IgD-negative memory B cell (primary cell): ENCODE measurements at regions not wholly inside any gene's neighbourhood (a gene's known extent, or its start where the extent isn't known, plus 50 kb on each side); places are given as distances from the start of the nearest gene placed in this dataset.

Experiments
- H3K27ac Mint-ChIP-seq, 3 donors: one replicate each; pipeline ENCODE4 v1.8.0; 2020 to 2022; ENCODE audit warnings: mild to moderate bottlenecking in 3 of 3, mixed read lengths in 3 of 3, moderate library complexity in 1 of 3
- H3K27me3 Mint-ChIP-seq: one replicate; pipeline ENCODE4 v1.8.0; 2021; ENCODE audit warnings: mixed read lengths
- H3K36me3 Mint-ChIP-seq: one replicate; pipeline ENCODE4 v1.8.0; 2020; ENCODE audit warnings: mild to moderate bottlenecking, mixed read lengths
- H3K4me1 Mint-ChIP-seq, 3 donors: one replicate each; pipeline ENCODE4 v1.8.0; 2020 to 2022; ENCODE audit warnings: mixed read lengths in 3 of 3, mild to moderate bottlenecking in 1 of 3
- H3K4me3 Mint-ChIP-seq, 4 donors: one replicate each; pipeline ENCODE4 v1.8.0; 2020 to 2022; ENCODE audit warnings: mild to moderate bottlenecking in 4 of 4, mixed read lengths in 4 of 4, moderate library complexity in 3 of 4
- H3K9me3 Mint-ChIP-seq, 3 donors: one replicate each; pipeline ENCODE4 v1.8.0; 2020 to 2021; ENCODE audit warnings: mixed read lengths in 3 of 3, mild to moderate bottlenecking in 1 of 3

- Mint-ChIP-seq H3K4me3 (no peak overlapping the region), H3K9me3 (no peaks in the 10 kb centered on the region), H3K27ac (peak overlapping the region in 1 of 3 donors; percentile 9)
Measured at GRCh38 chr1:185681034-185681633, 53.1 kb upstream of the HMCN1 start.

GRCh38 chr1:185680453-185680852, 53.7 kb upstream of the HMCN1 start:
- peaks cover 14 to 17% (median 15%) of the 10 kb centered on the region in 3 donors for H3K4me1 Mint-ChIP-seq
- H3K27me3 Mint-ChIP-seq: no peaks in the 10 kb centered on the region
- no peaks in the 10 kb centered on the region for H3K36me3 Mint-ChIP-seq
- peak overlapping the region in 2 of 3 donors; percentile 9 to 14 for H3K27ac Mint-ChIP-seq
- peak overlapping the region in 1 of 4 donors; percentile 68 for H3K4me3 Mint-ChIP-seq
- no peaks in the 10 kb centered on the region for H3K9me3 Mint-ChIP-seq

More at GRCh38 chr1:185681034-185681633, 53.1 kb upstream of the HMCN1 start:
- H3K27me3 Mint-ChIP-seq: no peaks in the 10 kb centered on the region
- peaks cover 13 to 16% (median 14%) of the 10 kb centered on the region in 3 donors for H3K4me1 Mint-ChIP-seq
- no peaks in the 10 kb centered on the region for H3K36me3 Mint-ChIP-seq

GRCh38 chr1:185679220-185679619, 55.0 kb upstream of the HMCN1 start:
- Mint-ChIP-seq H3K27me3 (no peaks in the 10 kb centered on the region), H3K4me1 (peaks cover 25 to 29% (median 26%) of the 10 kb centered on the region in 3 donors), H3K36me3 (no peaks in the 10 kb centered on the region), H3K27ac (no peak overlapping the region), H3K9me3 (no peaks in the 10 kb centered on the region), H3K4me3 (no peak overlapping the region)

- no peaks in the 10 kb centered on the region for H3K9me3 Mint-ChIP-seq
- H3K27me3 Mint-ChIP-seq: no peaks in the 10 kb centered on the region
- no peak overlapping the region for H3K4me3 Mint-ChIP-seq
- H3K36me3 Mint-ChIP-seq: no peaks in the 10 kb centered on the region
- H3K27ac Mint-ChIP-seq: no peak overlapping the region
- peaks cover 40 to 42% (median 41%) of the 10 kb centered on the region in 3 donors for H3K4me1 Mint-ChIP-seq
Measured at GRCh38 chr1:185676969-185677368, 57.2 kb upstream of the HMCN1 start.

GRCh38 chr1:185674201-185674600, 60.0 kb upstream of the HMCN1 start:
- H3K27me3 Mint-ChIP-seq: no peaks in the 10 kb centered on the region
- H3K9me3 Mint-ChIP-seq: no peaks in the 10 kb centered on the region
- H3K4me3 Mint-ChIP-seq: peak overlapping the region in 3 of 4 donors; percentile 65 to 79 (median 75)
- peak overlapping the region in 2 of 3 donors; percentile 41 to 73 for H3K27ac Mint-ChIP-seq
- no peaks in the 10 kb centered on the region for H3K36me3 Mint-ChIP-seq
- peaks cover 31 to 36% (median 32%) of the 10 kb centered on the region in 3 donors for H3K4me1 Mint-ChIP-seq

GRCh38 chr1:185672719-185673360, 61.4 kb upstream of the HMCN1 start:
- H3K9me3 Mint-ChIP-seq: no peaks in the 10 kb centered on the region
- H3K27ac Mint-ChIP-seq: no peak overlapping the region
- H3K4me1 Mint-ChIP-seq: peaks cover 30 to 36% (median 31%) of the 10 kb centered on the region in 3 donors
- peak overlapping the region in 2 of 4 donors; percentile 30 to 63 for H3K4me3 Mint-ChIP-seq
- no peaks in the 10 kb centered on the region for H3K36me3 Mint-ChIP-seq
- H3K27me3 Mint-ChIP-seq: no peaks in the 10 kb centered on the region

GRCh38 chr1:185670187-185670627, 64.0 kb upstream of the HMCN1 start:
- H3K4me3 Mint-ChIP-seq: peak overlapping the region in 1 of 4 donors; percentile 2

GRCh38 chr1:185668013-185668412, 66.2 kb upstream of the HMCN1 start:
- Mint-ChIP-seq H3K27ac (no peak overlapping the region), H3K4me1 (peaks cover 9 to 21% (median 9%) of the 10 kb centered on the region in 3 donors), H3K36me3 (no peaks in the 10 kb centered on the region), H3K4me3 (no peak overlapping the region), H3K9me3 (no peaks in the 10 kb centered on the region), H3K27me3 (no peaks in the 10 kb centered on the region)

More at GRCh38 chr1:185670187-185670627, 64.0 kb upstream of the HMCN1 start:
- Mint-ChIP-seq H3K36me3 (no peaks in the 10 kb centered on the region), H3K9me3 (no peaks in the 10 kb centered on the region), H3K27me3 (no peaks in the 10 kb centered on the region), H3K4me1 (peaks cover 27 to 38% (median 27%) of the 10 kb centered on the region in 3 donors), H3K27ac (no peak overlapping the region)

GRCh38 chr1:185666582-185666981, 67.6 kb upstream of the HMCN1 start:
- Mint-ChIP-seq H3K27ac (no peak overlapping the region), H3K9me3 (no peaks in the 10 kb centered on the region), H3K36me3 (peaks cover 2% of the 10 kb centered on the region)

GRCh38 chr1:185663771-185664296, 70.4 kb upstream of the HMCN1 start:
- Mint-ChIP-seq H3K27ac (no peak overlapping the region), H3K4me3 (no peak overlapping the region)

More at GRCh38 chr1:185666582-185666981, 67.6 kb upstream of the HMCN1 start:
- no peak overlapping the region for H3K4me3 Mint-ChIP-seq
- H3K4me1 Mint-ChIP-seq: peaks cover 7 to 19% (median 7%) of the 10 kb centered on the region in 3 donors
- no peaks in the 10 kb centered on the region for H3K27me3 Mint-ChIP-seq

GRCh38 chr1:185663332-185663731, 70.9 kb upstream of the HMCN1 start:
- no peak overlapping the region for H3K27ac Mint-ChIP-seq
- H3K27me3 Mint-ChIP-seq: no peaks in the 10 kb centered on the region
- H3K4me3 Mint-ChIP-seq: no peak overlapping the region
- no peaks in the 10 kb centered on the region for H3K9me3 Mint-ChIP-seq
- H3K4me1 Mint-ChIP-seq: peaks cover 3 to 14% (median 5%) of the 10 kb centered on the region in 3 donors
- H3K36me3 Mint-ChIP-seq: peaks cover 2% of the 10 kb centered on the region

More at GRCh38 chr1:185663771-185664296, 70.4 kb upstream of the HMCN1 start:
- Mint-ChIP-seq H3K27me3 (no peaks in the 10 kb centered on the region), H3K4me1 (peaks cover 3 to 14% (median 4%) of the 10 kb centered on the region in 3 donors), H3K36me3 (peaks cover 2% of the 10 kb centered on the region), H3K9me3 (no peaks in the 10 kb centered on the region)

GRCh38 chr1:185661971-185662370, 72.2 kb upstream of the HMCN1 start:
- Mint-ChIP-seq H3K4me1 (peaks cover 3 to 14% (median 5%) of the 10 kb centered on the region in 3 donors), H3K27me3 (no peaks in the 10 kb centered on the region), H3K9me3 (peaks cover 0 to 2% (median 0%) of the 10 kb centered on the region in 3 donors), H3K4me3 (no peak overlapping the region), H3K36me3 (peaks cover 2% of the 10 kb centered on the region), H3K27ac (no peak overlapping the region)

GRCh38 chr1:185656663-185657062, 77.5 kb upstream of the HMCN1 start:
- Mint-ChIP-seq H3K4me3 (no peak overlapping the region), H3K27ac (no peak overlapping the region), H3K4me1 (peaks cover 0 to 4% (median 2%) of the 10 kb centered on the region in 3 donors)

GRCh38 chr1:185654952-185655314, 79.3 kb upstream of the HMCN1 start:
- Mint-ChIP-seq H3K27me3 (no peaks in the 10 kb centered on the region), H3K27ac (no peak overlapping the region), H3K4me3 (no peak overlapping the region), H3K9me3 (peaks cover 0 to 6% (median 4%) of the 10 kb centered on the region in 3 donors), H3K36me3 (peaks cover 4% of the 10 kb centered on the region), H3K4me1 (peaks cover 0 to 2% (median 0%) of the 10 kb centered on the region in 3 donors)

More at GRCh38 chr1:185656663-185657062, 77.5 kb upstream of the HMCN1 start:
- Mint-ChIP-seq H3K36me3 (peaks cover 4% of the 10 kb centered on the region), H3K27me3 (no peaks in the 10 kb centered on the region), H3K9me3 (peaks cover 0 to 6% (median 4%) of the 10 kb centered on the region in 3 donors)

GRCh38 chr1:185654199-185654951, 79.8 kb upstream of the HMCN1 start:
- no peaks in the 10 kb centered on the region for H3K27me3 Mint-ChIP-seq
- no peak overlapping the region for H3K27ac Mint-ChIP-seq
- H3K4me3 Mint-ChIP-seq: no peak overlapping the region
- H3K9me3 Mint-ChIP-seq: peaks cover 0 to 6% (median 4%) of the 10 kb centered on the region in 3 donors
- H3K4me1 Mint-ChIP-seq: peaks cover 0 to 2% (median 0%) of the 10 kb centered on the region in 3 donors
- H3K36me3 Mint-ChIP-seq: peaks cover 4% of the 10 kb centered on the region
